Endothelial cell of umbilical vein (primary cell): ENCODE measurements at regions not wholly inside any gene's neighbourhood (a gene's known extent, or its start where the extent isn't known, plus 50 kb on each side); places are given as distances from the start of the nearest gene placed in this dataset.

Source experiments
- BruUV-seq: library from RNA; stranded (reverse); fragments of 400-500 nt; replicated peaks from 2 replicates; lab custom pipeline; 2021; lab: Mats Ljungman, UMichigan
- CTCF ChIA-PET: fragments of 300-600, 350-600 bp; sonication (Branson Sonifier 250); formaldehyde crosslinking; loops from one replicate; lab custom pipeline; 2021; ENCODE audit warnings: antibody characterized with exemption, inconsistent platforms; lab: Charles Lee
- POLR2A ChIA-PET: fragments of 300-600, 350-600 bp; sonication (Branson Sonifier 250); formaldehyde crosslinking; loops from one replicate; lab custom pipeline; 2021; ENCODE audit warnings: antibody characterized with exemption, inconsistent platforms; lab: Charles Lee
- DNase-seq: peaks from one replicate; pipeline ENCODE4 v3.0.0-alpha.2; 2011; ENCODE audit warnings: low read depth, low spot score
- FAIRE-seq: peaks from 2 replicates; lab custom pipeline; 2011; peaks lifted over from hg19 to GRCh38; lab: Jason Lieb, UNC
- H2AFZ ChIP-seq: 2 replicates; pipeline ENCODE4 v1.6.0; 2012; ENCODE audit warnings: low read depth, low read length, control low read depth, inconsistent platforms
- H3K27ac ChIP-seq: 2 replicates; pipeline ENCODE4 v1.5.1; 2011; ENCODE audit warnings: low read depth, mild to moderate bottlenecking, control low read depth, low read length, moderate library complexity; ENCODE audit not compliant: insufficient read depth
- H3K27me3 ChIP-seq, 2 experiments: 2 replicates each; pipeline versions ENCODE4 v1.6.0 to v1.6.1; 2011; ENCODE audit warnings: low read length in 2 of 2, mixed read lengths in 1 of 2; ENCODE audit not compliant: control insufficient read depth in 2 of 2, insufficient read depth in 2 of 2
- H3K36me3 ChIP-seq, 2 experiments: 2 replicates in 1 of 2; 3 replicates in 1 of 2; pipeline ENCODE4 v1.5.1; 2011; ENCODE audit warnings: low read length in 2 of 2, mild to moderate bottlenecking in 1 of 2, moderate library complexity in 1 of 2; ENCODE audit not compliant: control insufficient read depth in 2 of 2, insufficient read depth in 2 of 2; ENCODE audit errors: extremely low read depth in 1 of 2
- H3K4me1 ChIP-seq: 3 replicates; pipeline ENCODE4 v1.5.1; 2011; ENCODE audit warnings: mild to moderate bottlenecking, low read length; ENCODE audit not compliant: control insufficient read depth, insufficient read depth; ENCODE audit errors: extremely low read depth
- H3K4me2 ChIP-seq: 2 replicates; pipeline ENCODE4 v1.6.1; 2011; ENCODE audit warnings: low read length, control low read depth, mixed read lengths; ENCODE audit not compliant: insufficient read depth
- H3K4me3 ChIP-seq, 3 experiments: fragments of 200-600 bp in 1 of 3; sonication (generic), shearing (Covaris generic) in 1 of 3; replicated peaks in 1 of 3; 2 replicates each; pipeline ENCODE4 v1.5.1; 2011 to 2016; ENCODE audit warnings: control low read depth in 3 of 3, low read length in 3 of 3, mild to moderate bottlenecking in 2 of 3, inconsistent platforms in 1 of 3, low read depth in 1 of 3, moderate library complexity in 1 of 3; ENCODE audit not compliant: insufficient read depth in 1 of 3
- H3K79me2 ChIP-seq: 2 replicates; pipeline ENCODE4 v1.6.0; 2012; ENCODE audit warnings: low read length, inconsistent platforms; ENCODE audit not compliant: control insufficient read depth, insufficient read depth
- H3K9ac ChIP-seq: replicated peaks from 2 replicates; pipeline ENCODE3; 2011; ENCODE audit warnings: low read length, control low read depth; ENCODE audit not compliant: insufficient read depth; ENCODE audit errors: extremely low read depth
- H3K9me1 ChIP-seq: replicated peaks from 3 replicates; pipeline ENCODE4 v1.6.0; 2011; ENCODE audit warnings: mild to moderate bottlenecking, low read length; ENCODE audit not compliant: control insufficient read depth, insufficient read depth; ENCODE audit errors: extremely low read depth
- H3K9me3 ChIP-seq: replicated peaks from 2 replicates; pipeline ENCODE4 v1.5.1; 2012; ENCODE audit warnings: low read length, inconsistent platforms; ENCODE audit not compliant: control insufficient read depth, insufficient read depth
- H4K20me1 ChIP-seq: replicated peaks from 2 replicates; pipeline ENCODE3; 2011; ENCODE audit warnings: mild to moderate bottlenecking, low read length; ENCODE audit not compliant: control insufficient read depth, insufficient read depth; ENCODE audit errors: extremely low read depth
- FOS ChIP-seq: IDR thresholded peaks from 2 replicates; pipeline ENCODE4 v1.6.1; 2011; ENCODE audit warnings: mild to moderate bottlenecking, low read length, moderate library complexity, borderline replicate concordance; ENCODE audit not compliant: insufficient read depth
- GATA2 ChIP-seq: IDR thresholded peaks from 2 replicates; pipeline ENCODE4 v1.7.0; 2011; ENCODE audit warnings: low read depth, mild to moderate bottlenecking, moderate library complexity, mixed read lengths, low read length; ENCODE audit not compliant: insufficient read length, insufficient read depth
- MYC ChIP-seq: IDR thresholded peaks from one replicate; pipeline ENCODE4 v1.6.1; 2011; ENCODE audit warnings: mild to moderate bottlenecking, low read depth, low read length
- POLR2A ChIP-seq: IDR thresholded peaks from 2 replicates; pipeline ENCODE4 v1.6.1; 2012; ENCODE audit warnings: low read depth, mild to moderate bottlenecking, control low read depth, low read length
- dilution Hi-C: fragments of 300-500 bp; cut with MboI; formaldehyde crosslinking; loops from one replicate; pipeline ENCODE4 v1.15.0; 2019; ENCODE audit warnings: low sequenced_read_pairs; ENCODE audit not compliant: extremely low pct_ligation_motif_present
- intact Hi-C: fragments of 100-400 bp; cut with micrococcal nuclease; formaldehyde crosslinking; loops from one replicate; pipeline ENCODE4 v1.10.0; 2022
- TF ChIP-seq, protein P1 (sequence below), 2 donors: IDR thresholded peaks; 1 replicate in 1 of 2; 2 replicates in 1 of 2; pipeline ENCODE4 v1.5.1; 2011; ENCODE audit warnings: low read length in 2 of 2, mild to moderate bottlenecking in 2 of 2, moderate library complexity in 2 of 2, control low read depth in 1 of 2, inconsistent platforms in 1 of 2, low read depth in 1 of 2; ENCODE audit not compliant: insufficient read depth in 1 of 2; ENCODE audit errors: extremely low read depth in 1 of 2

GRCh38 chr17:15121426-15121825 is 143.7 kb downstream of the PMP22 start:
- Histone ChIP-seq H3K36me3 (no peaks in the 10 kb centered on the region), H3K4me3 (no peak overlapping the region), H3K9me3 (no peaks in the 10 kb centered on the region), H3K27ac (no peak overlapping the region), H3K4me1 (no peaks in the 10 kb centered on the region), H4K20me1 (no peaks in the 10 kb centered on the region), H3K27me3 (no peaks in the 10 kb centered on the region), H3K79me2 (no peaks in the 10 kb centered on the region), H3K9ac (no peak overlapping the region), H3K4me2 (no peak overlapping the region), H2AFZ (no peak overlapping the region), H3K9me1 (no peaks in the 10 kb centered on the region)
- ChIA-PET POLR2A (no interaction called here), CTCF (no interaction called here)
- no peak for FAIRE-seq
- dilution Hi-C loops = no loop called here
- BruUV-seq = no TSS peak
- intact Hi-C loops = no loop called here
- TF ChIP-seq MYC (no peak), GATA2 (no peak), FOS (no peak)
- DNase-seq = no peak

DNA sequence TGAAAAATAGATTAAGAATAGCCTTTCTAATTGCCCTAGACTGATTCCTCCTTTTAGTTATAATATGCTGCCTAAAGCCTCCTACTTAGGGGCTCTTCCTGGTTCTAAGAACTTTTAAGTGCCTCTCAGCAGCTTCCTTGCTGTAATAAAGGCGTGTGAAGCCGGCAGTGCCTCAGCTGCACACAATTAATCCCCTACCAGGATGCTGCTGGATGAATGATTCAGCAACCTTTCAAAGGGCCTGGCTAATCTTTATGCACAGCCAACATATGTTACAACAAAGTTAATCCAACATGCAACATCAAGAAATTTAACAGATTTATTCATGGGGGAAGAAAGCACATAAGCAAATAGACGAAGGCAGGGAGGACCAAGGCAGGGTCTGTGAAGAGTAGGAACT is 145.2 kb downstream of the PMP22 start:
- CTCF ChIA-PET = no interaction called here
- intact Hi-C loops (no loop called here), dilution Hi-C loops (no loop called here)
- Histone ChIP-seq H4K20me1 (no peaks in the 10 kb centered on the region), H3K9ac (no peak overlapping the region), H3K9me1 (no peaks in the 10 kb centered on the region), H3K9me3 (no peaks in the 10 kb centered on the region), H3K4me2 (no peak overlapping the region), H3K79me2 (no peaks in the 10 kb centered on the region), H3K4me3 (no peak overlapping the region), H3K27me3 (no peaks in the 10 kb centered on the region), H2AFZ (no peak overlapping the region), H3K27ac (no peak overlapping the region), H3K36me3 (no peaks in the 10 kb centered on the region), H3K4me1 (no peaks in the 10 kb centered on the region)
- BruUV-seq = no TSS peak
- TF ChIP-seq POLR2A = no peak
- TF ChIP-seq, protein P1, sequence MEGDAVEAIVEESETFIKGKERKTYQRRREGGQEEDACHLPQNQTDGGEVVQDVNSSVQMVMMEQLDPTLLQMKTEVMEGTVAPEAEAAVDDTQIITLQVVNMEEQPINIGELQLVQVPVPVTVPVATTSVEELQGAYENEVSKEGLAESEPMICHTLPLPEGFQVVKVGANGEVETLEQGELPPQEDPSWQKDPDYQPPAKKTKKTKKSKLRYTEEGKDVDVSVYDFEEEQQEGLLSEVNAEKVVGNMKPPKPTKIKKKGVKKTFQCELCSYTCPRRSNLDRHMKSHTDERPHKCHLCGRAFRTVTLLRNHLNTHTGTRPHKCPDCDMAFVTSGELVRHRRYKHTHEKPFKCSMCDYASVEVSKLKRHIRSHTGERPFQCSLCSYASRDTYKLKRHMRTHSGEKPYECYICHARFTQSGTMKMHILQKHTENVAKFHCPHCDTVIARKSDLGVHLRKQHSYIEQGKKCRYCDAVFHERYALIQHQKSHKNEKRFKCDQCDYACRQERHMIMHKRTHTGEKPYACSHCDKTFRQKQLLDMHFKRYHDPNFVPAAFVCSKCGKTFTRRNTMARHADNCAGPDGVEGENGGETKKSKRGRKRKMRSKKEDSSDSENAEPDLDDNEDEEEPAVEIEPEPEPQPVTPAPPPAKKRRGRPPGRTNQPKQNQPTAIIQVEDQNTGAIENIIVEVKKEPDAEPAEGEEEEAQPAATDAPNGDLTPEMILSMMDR (IDR thresholded peaks at IDR 0.05; ENCODE audit: extremely low read depth in 1 of 2, insufficient read depth in 1 of 2, low read depth in 1 of 2, low read length in 2 of 2) = no peak
- no peak for TF ChIP-seq MYC
- FAIRE-seq = no peak
- no peak for DNase-seq
- POLR2A ChIA-PET = no interaction called here
